ENCODE measurements at regions not wholly inside any gene's neighbourhood (a gene's known extent, or its start where the extent isn't known, plus 50 kb on each side); places are given as distances from the start of the nearest gene placed in this dataset.
"Not testable (repeated sequence)": the region's sequence is repeated elsewhere in the genome, so short reads cannot be mapped to it uniquely, and the experiment has no call there.

- no peak for DNase-seq (ENCODE audit: low read depth)
Observed at GRCh38 chr13:78139765-78140164, 221.1 kb upstream of the EDNRB start.

DNA sequence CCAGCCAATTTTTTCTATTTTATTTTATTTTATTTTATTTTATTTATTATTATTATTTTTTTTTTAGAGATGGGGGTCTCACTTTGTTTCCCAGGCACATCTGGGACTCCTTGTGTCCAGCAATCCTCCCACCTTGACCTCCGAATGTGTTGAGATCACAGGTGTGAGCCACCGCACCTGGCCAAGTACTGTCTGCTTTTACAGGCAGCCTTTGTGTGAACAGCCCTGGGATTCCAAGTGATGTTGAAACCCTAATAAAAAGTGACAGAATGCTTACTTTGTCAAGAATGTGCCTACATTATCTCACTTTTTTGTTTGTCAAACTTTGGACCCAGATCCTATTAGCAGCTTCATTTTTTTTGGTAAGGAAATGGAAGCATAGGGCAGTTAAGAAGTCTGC, 220.1 kb upstream of the EDNRB start:
- DNase-seq (ENCODE audit: low read depth): no peak

DNA sequence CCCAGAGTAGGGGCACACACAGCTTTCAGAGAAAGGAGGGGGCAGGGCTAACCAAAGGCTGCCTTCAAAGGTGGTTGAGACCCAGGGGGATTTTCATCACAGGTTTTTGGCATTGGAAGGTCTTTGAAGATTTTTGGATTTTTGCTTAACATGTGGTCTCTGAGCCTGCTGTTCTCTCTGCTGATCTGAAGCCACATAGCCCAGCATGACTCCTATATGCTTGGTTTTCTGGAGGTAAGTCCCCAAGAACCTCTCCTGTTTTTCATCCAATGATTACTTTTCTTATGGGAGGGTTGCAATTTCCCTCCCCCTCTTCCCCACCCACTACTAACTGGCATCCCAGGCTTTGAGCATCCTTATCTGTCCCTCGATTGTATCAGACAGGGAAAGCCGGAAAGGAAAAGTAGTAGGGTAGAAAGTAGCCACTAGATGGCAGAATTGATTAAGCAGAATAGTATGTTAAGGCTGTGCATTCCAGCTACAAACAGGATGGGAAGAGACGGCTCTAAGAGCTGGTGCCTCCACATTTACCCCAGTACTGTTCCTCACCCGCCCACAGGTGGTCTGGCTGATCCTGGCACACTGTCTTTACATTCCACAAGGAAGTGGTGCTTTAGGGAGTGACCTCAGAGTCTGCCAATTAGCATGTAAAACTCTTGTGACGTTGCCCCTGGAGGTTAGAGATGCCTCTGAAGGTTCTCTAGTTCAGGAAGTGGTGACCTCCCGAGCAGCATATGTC, 218.9 kb upstream of the EDNRB start:
- no peak for DNase-seq (ENCODE audit: low read depth)

GRCh38 chr13:78136966-78137365, 218.3 kb upstream of the EDNRB start:
- no peak for DNase-seq (ENCODE audit: low read depth)

DNA sequence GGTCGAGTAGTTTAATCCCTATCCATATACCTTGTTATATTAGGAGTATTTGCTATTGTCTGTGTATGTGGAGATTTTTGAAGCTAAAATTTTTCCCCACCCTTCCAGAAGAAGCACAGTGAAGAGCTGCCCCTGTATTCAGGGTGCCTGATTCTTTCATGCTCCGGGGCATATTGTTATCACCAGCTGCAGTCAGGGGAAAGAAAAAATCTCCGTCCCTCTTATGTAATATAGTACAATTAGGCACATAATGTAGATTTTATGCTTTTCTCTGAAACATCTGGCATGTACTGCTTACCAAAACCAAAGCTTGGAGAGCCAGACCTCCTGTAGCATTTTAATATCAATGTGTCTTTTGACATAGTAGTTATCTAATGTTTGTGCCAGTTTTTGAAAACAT, 214.9 kb upstream of the EDNRB start:
- no peak for DNase-seq (ENCODE audit: low read depth)

GRCh38 chr13:78131811-78132210, 213.2 kb upstream of the EDNRB start:
- no peak for DNase-seq (ENCODE audit: low read depth)

- no peak for DNase-seq (ENCODE audit: low read depth)
Observed at GRCh38 chr13:78131346-78131745, 212.7 kb upstream of the EDNRB start.

GRCh38 chr13:78129823-78130222, 211.2 kb upstream of the EDNRB start:
- DNase-seq (ENCODE audit: low read depth): no peak

DNA sequence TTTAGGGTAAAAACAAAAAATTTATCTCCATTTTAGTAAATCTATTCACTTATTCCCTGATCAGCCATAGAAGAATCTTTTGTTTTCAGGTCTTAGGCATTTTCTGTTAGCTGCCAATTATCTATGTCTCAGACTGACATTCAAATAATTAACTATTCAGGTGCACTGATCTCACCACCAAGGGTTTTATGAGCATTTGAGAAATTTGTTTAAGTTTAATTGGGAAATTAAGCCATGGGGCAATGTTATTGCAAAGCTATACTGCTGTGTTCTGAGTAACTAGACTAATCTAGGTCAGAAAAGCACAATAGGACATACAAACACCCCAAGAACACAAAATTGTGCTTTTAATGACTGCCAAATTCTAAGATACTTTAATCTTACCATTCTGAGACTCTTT, 210.7 kb upstream of the EDNRB start:
- no peak for DNase-seq (ENCODE audit: low read depth)

DNA sequence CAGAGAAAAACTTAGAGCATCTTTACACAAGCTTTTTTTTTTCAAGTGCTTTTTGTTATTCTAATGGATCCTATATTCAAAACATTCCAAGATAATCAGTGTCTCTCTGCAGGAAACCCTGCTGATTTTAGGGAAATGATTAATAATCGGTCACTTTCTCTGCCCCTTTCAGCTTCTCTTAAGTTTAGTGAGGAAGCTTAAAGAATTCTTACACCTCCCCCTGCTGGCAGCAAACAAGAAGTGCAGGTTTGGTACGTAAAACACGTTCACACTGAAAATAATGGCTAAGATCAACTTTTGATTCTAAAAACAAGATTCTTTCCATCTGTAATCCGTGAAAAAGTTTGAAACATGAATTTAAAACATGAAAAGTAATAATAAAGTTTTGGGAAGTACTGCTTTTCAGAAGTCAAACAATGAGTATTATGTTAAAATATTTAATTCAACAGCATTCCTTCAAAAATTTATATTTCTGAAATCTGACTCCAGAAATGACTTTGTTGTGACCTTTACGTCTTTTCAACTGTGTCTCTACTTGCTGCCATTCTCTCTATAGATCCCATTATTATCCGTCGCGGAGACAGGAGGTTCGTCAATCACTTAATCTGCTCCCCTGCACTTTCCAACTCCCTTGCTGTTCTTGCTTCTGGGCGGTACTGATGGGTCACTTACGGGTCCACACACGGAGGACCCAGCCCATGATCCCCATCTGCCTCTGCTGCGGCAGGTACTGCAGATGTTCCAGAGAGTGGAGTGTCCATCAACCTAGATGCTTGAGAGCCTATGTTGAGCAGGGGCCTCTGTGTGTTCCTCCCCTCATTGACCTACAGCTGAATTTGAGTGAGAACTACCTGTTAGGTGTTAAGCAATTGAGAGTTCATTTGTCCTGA, 203.1 kb upstream of the EDNRB start:
- DNase-seq (ENCODE audit: low read depth): no peak

DNA sequence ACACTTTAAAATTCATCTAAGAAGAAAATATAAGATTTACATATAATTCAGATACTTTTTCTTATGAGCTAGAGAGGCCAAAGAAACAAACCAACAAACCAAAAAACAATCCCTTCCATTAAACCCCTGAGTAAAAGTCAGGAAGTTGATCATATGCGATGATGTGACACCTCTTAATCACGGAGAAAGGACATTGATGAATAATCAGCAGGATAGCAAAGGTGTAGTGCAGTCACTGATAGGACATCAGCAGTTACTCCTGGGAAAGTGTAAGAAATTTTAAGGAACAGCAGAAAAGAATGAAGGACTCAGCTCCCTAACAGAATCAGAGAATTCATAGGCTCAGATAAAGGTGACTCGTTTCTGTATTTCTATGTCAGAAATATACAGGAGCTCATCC, 202.4 kb upstream of the EDNRB start:
- DNase-seq (ENCODE audit: low read depth): no peak

GRCh38 chr13:78120144-78120543, 201.5 kb upstream of the EDNRB start:
- DNase-seq (ENCODE audit: low read depth): not testable (repeated sequence)

GRCh38 chr13:78117070-78117469, 198.4 kb upstream of the EDNRB start:
- DNase-seq (ENCODE audit: low read depth): not testable (repeated sequence)

DNA sequence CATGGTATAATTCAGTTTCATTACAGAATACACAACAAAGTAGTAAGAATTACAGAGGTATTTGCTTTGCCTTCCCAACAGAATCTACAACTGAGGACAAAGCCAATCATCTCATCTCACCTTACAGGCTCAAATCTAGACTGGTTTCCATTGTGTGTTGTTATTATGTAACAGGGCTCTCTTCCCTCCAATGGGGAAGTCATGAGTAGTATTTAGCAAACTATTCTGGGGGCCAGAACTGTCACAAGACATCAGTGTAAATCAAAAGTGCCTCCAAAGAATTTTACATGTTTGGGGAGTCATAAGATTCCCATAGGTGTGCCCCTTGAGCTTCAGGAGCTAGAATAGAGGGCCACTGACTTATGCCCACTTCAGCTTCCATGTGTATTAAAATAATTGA, 187.0 kb upstream of the EDNRB start:
- no peak for DNase-seq (ENCODE audit: low read depth)

- DNase-seq (ENCODE audit: low read depth): no peak
Observed at GRCh38 chr13:78103936-78104335, 185.3 kb upstream of the EDNRB start.

- DNase-seq (ENCODE audit: low read depth): no peak
Observed at GRCh38 chr13:78102741-78103140, 184.1 kb upstream of the EDNRB start.

DNA sequence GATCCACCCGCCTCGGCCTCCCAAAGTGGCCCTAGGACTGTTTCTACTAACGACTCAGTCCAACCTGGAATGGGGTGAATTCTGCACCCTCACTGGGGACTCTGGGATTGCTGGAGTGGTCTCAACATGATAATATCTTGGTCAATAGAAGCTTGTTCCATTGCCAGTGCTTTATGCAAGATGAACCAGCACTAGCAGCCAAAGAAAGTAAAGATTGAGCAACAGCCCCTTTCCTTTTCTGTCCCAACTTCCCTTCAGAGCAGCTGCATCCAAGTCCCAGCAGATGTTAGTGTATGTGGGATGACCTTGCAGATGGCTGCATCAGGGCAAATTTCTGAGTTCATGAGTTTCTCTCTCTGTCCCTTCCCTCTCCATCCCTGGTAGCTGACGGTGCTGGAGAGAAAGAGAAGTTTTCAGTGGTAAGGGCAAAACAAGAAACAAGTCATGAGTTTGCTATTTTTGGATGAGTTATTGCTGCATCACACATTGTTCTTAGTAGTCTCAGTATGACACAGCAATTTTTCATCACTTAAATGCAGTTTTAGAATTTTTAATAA, 183.6 kb upstream of the EDNRB start:
- no peak for DNase-seq (ENCODE audit: low read depth)

DNA sequence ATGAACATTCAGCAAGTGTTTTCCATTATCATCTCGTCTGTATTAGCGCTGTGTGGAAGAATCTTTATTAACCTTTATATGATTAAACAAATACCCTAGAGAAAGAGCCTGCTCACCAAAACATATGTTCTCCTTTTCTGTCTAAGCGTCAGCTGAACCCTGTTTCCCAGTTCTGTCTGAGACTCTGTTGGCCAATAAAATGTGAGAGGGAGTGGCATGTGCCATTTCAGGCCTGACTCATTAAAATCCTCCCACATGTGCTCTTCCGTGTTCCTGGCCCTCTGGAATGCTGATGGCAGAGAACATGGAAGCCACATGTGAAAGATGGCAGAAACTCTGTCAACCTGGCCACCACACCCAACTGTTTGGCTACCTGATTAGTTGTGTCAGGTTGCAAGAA, 181.9 kb upstream of the EDNRB start:
- no peak for DNase-seq (ENCODE audit: low read depth)

DNA sequence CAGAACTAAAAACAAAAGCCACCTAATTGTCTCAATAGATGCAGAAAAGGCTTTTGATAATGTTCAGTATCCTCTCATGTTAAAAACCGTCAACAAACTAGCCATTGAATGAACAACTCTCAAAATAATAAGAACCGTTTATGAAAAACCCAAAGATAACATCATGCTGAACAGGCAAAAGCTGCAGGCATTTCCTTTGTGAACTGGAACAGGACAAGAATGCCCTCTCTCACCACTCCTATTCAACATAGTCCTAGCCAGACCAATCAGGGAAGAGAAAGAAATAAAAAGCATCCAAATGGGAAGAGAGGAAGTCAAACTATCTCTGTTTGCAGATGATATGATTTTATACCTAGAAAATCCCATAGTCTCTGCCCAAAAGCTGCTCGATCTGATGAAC, 179.6 kb upstream of the EDNRB start:
- no peak for DNase-seq (ENCODE audit: low read depth)

DNA sequence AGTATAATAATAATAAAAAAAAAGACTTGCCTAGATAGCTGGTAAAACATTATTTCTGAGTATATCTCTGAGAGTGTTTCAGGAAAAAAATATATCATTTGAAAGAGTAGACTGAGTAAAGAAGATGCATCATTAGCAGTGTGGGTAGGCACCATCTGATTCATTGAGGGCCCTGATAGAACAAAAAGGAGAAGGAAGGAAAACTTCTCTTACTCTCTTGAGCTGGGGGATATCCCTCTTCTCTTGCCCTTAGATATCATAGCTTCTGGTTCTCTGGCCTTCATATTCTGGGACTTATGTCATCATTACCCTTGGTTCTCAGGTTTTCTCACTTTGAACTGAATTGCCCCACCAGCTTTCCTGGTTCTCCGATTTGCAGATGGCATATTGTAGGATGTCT, 177.6 kb upstream of the EDNRB start:
- DNase-seq (ENCODE audit: low read depth): no peak

DNA sequence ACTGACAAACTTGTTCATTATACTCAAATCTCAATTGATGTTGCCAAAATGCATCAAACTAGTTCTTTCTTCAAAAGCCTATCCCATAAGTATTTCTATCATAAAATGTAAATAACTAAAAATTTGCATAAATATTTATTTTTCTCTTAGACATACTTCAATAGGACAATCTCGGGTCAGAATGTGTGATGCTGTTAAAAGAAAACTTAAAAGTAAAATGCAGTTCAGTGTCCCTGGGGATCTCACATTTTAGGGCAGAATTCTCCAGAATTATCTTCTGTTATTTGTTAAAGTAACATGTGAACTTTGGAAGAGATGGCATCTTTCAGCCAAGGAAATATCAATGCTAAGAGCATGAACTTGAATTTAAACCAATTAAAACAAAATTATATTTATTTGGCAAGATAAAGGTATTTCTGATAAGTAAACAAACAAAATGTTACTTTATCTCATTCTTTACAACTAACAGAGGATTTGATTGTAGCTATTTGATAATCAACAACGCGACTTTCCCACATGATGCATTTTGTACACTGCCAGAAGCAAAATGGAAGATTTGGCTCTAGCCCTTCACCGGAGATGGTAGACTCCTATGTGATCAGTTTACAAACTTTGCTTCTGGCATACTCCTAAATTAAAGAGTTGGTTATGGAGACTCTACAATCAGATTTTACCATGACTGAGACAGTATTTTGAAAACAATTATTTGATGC, 169.5 kb upstream of the EDNRB start:
- no peak for DNase-seq (ENCODE audit: low read depth)

GRCh38 chr13:78085434-78086225, 167.0 kb upstream of the EDNRB start:
- no peak for DNase-seq (ENCODE audit: low read depth)
